ENCODE measurements at regions not wholly inside any gene's neighbourhood (a gene's known extent, or its start where the extent isn't known, plus 50 kb on each side); places are given as distances from the start of the nearest gene placed in this dataset.

GRCh38 chr3:154955907-154956533 lies 124.1 kb upstream of the MME start:
- Histone ChIP-seq H2AFZ (no peak overlapping the region), H4K20me1 (ENCODE audit: insufficient read depth) (no peaks in the 10 kb centered on the region; the same call in 1 of the 2 replicates), H3K4me1 (replicated peaks; ENCODE audit: insufficient read depth) (no peaks in the 10 kb centered on the region), H3K9me2 (ENCODE audit: insufficient read depth) (no peaks in the 10 kb centered on the region; the same call in 1 of the 2 replicates), H3K4me2 (no peak overlapping the region), H3K27me3 (ENCODE audit: insufficient read depth, low read depth) (no peaks in the 10 kb centered on the region), H3K79me2 (ENCODE audit: low read depth) (no peaks in the 10 kb centered on the region), H3K4me3 (no peak overlapping the region), H3K36me3 (ENCODE audit: low read depth) (no peaks in the 10 kb centered on the region), H3K9me3 (ENCODE audit: insufficient read depth, low read depth) (no peaks in the 10 kb centered on the region), H3F3A (ENCODE audit: insufficient read depth, low read depth) (no peaks in the 10 kb centered on the region), H3K27ac (no peak overlapping the region)
- CTCF ChIA-PET, result no interaction called here
- POLR2A ChIA-PET (ENCODE audit: unreplicated experiment), result no interaction called here
- intact Hi-C loops (cut with micrococcal nuclease; ENCODE audit: unreplicated experiment), result no loop called here
- BruUV-seq (replicated peaks), result no TSS peak
- TF ChIP-seq EZH2 (IDR thresholded peaks at IDR 0.05; ENCODE audit: low read depth) (no peak), CTCF (conservative IDR thresholded peaks at IDR 0.05) (no peak)
- DNase-seq, result no peak

GRCh38 chr3:154954757-154955156 lies 125.4 kb upstream of the MME start:
- POLR2A ChIA-PET (ENCODE audit: unreplicated experiment), result no interaction called here
- TF ChIP-seq EZH2 (IDR thresholded peaks at IDR 0.05; ENCODE audit: low read depth) (no peak), CTCF (conservative IDR thresholded peaks at IDR 0.05) (no peak)
- no peaks in the 10 kb centered on the region; the same call in 1 of the 2 replicates for H3K9me2 ChIP-seq (ENCODE audit: insufficient read depth)
- BruUV-seq (replicated peaks), result no TSS peak
- H4K20me1 ChIP-seq (ENCODE audit: insufficient read depth), result no peaks in the 10 kb centered on the region; the same call in 1 of the 2 replicates
- no peak overlapping the region for H2AFZ ChIP-seq
- CTCF ChIA-PET, result interaction anchor here (0.6 to 0.7 kb wide), 3 partner anchors 76 to 852 kb away, joined by 3 to 7 read pairs (median 4); partner anchors contain the start of gene C3orf33
- no peaks in the 10 kb centered on the region for H3K4me1 ChIP-seq (replicated peaks; ENCODE audit: insufficient read depth)
- H3K4me3 ChIP-seq, result no peak overlapping the region
- H3K4me2 ChIP-seq, result no peak overlapping the region
- H3K27ac ChIP-seq, result no peak overlapping the region
- no peaks in the 10 kb centered on the region for H3K9me3 ChIP-seq (ENCODE audit: insufficient read depth, low read depth)
- intact Hi-C loops (cut with micrococcal nuclease; ENCODE audit: unreplicated experiment), result loop anchor here (1.0 kb wide), 1 partner anchor 369 kb away; no protein-coding TSS in a partner anchor
- DNase-seq, result no peak
- H3K27me3 ChIP-seq (ENCODE audit: insufficient read depth, low read depth), result no peaks in the 10 kb centered on the region
- no peaks in the 10 kb centered on the region for H3F3A ChIP-seq (ENCODE audit: insufficient read depth, low read depth)
- no peaks in the 10 kb centered on the region for H3K79me2 ChIP-seq (ENCODE audit: low read depth)
- no peaks in the 10 kb centered on the region for H3K36me3 ChIP-seq (ENCODE audit: low read depth)

GRCh38 chr3:154953538-154953937 lies 126.6 kb upstream of the MME start:
- TF ChIP-seq CTCF (conservative IDR thresholded peaks at IDR 0.05), result no peak
- TF ChIP-seq EZH2 (IDR thresholded peaks at IDR 0.05; ENCODE audit: low read depth), result no peak
- Histone ChIP-seq H3F3A (ENCODE audit: insufficient read depth, low read depth) (no peaks in the 10 kb centered on the region), H3K27ac (no peak overlapping the region), H3K4me3 (no peak overlapping the region), H3K4me2 (no peak overlapping the region), H3K36me3 (ENCODE audit: low read depth) (no peaks in the 10 kb centered on the region), H2AFZ (no peak overlapping the region), H3K9me3 (ENCODE audit: insufficient read depth, low read depth) (no peaks in the 10 kb centered on the region), H4K20me1 (ENCODE audit: insufficient read depth) (no peaks in the 10 kb centered on the region), H3K79me2 (ENCODE audit: low read depth) (no peaks in the 10 kb centered on the region), H3K9me2 (ENCODE audit: insufficient read depth) (no peaks in the 10 kb centered on the region; the same call in 1 of the 2 replicates), H3K27me3 (ENCODE audit: insufficient read depth, low read depth) (no peaks in the 10 kb centered on the region), H3K4me1 (replicated peaks; ENCODE audit: insufficient read depth) (no peaks in the 10 kb centered on the region)
- ChIA-PET POLR2A (ENCODE audit: unreplicated experiment) (no interaction called here), CTCF (interaction anchor here (1.1 kb wide), 1 partner anchor 224 kb away, joined by 3 read pairs; no protein-coding TSS in a partner anchor)
- intact Hi-C loops (cut with micrococcal nuclease; ENCODE audit: unreplicated experiment), result no loop called here
- DNase-seq, result no peak
- BruUV-seq (replicated peaks), result no TSS peak

Measured in PC-9 (cell line).